ENCODE measurements at regions not wholly inside any gene's neighbourhood (a gene's known extent, or its start where the extent isn't known, plus 50 kb on each side); places are given as distances from the start of the nearest gene placed in this dataset.
"Not testable (repeated sequence)": the region's sequence is repeated elsewhere in the genome, so short reads cannot be mapped to it uniquely, and the experiment has no call there.

- FAIRE-seq; H3K9me3 ChIP-seq (ENCODE audit: insufficient read depth in 2 of 2, low read depth in 1 of 2, low read length in 1 of 2); H2BK120ac ChIP-seq (replicated peaks; ENCODE audit: low read depth, low read length); H2AK5ac ChIP-seq (ENCODE audit: low read depth, low read length); H3K23me2 ChIP-seq (ENCODE audit: low read depth, low read length); H3K4me1 ChIP-seq (replicated peaks in 1 of 4; ENCODE audit: control insufficient read depth in 3 of 4, insufficient read depth in 4 of 4, low read length in 3 of 4); H4K8ac ChIP-seq (ENCODE audit: extremely low read depth, insufficient read depth, low read length); H4K5ac ChIP-seq (ENCODE audit: insufficient read length, low read depth, low read length); H2BK15ac ChIP-seq (ENCODE audit: low read length); H3K9ac ChIP-seq (replicated peaks in 1 of 4; ENCODE audit: extremely low read depth in 1 of 4, low read depth in 3 of 4, low read length in 3 of 4); H3K4me2 ChIP-seq (ENCODE audit: insufficient read depth in 1 of 2, low read depth in 2 of 2, low read length in 2 of 2); H3K18ac ChIP-seq (ENCODE audit: extremely low read depth, low read length); H4K91ac ChIP-seq (replicated peaks; ENCODE audit: insufficient read length, low read length); H3K36me3 ChIP-seq (ENCODE audit: control insufficient read depth in 2 of 4, insufficient read depth in 4 of 4, low read length in 3 of 4); H4K20me1 ChIP-seq (replicated peaks in 1 of 2; ENCODE audit: control insufficient read depth in 1 of 2, insufficient read depth in 2 of 2, low read length in 2 of 2); H3K4ac ChIP-seq (replicated peaks; ENCODE audit: insufficient read length, low read depth, low read length); H3K14ac ChIP-seq (ENCODE audit: insufficient read length); H2BK12ac ChIP-seq (ENCODE audit: low read depth, low read length); H3K56ac ChIP-seq (replicated peaks; ENCODE audit: insufficient read length, low read depth, low read length); H3K27me3 ChIP-seq (replicated peaks in 1 of 4; ENCODE audit: control insufficient read depth in 3 of 4, extremely low read depth in 1 of 4, insufficient read depth in 3 of 4, low read length in 3 of 4); H3K23ac ChIP-seq (ENCODE audit: insufficient read length); H2BK5ac ChIP-seq (ENCODE audit: low read depth, low read length); H2AFZ ChIP-seq (ENCODE audit: low read length); H3K4me3 ChIP-seq (ENCODE audit: extremely low read depth in 1 of 4, insufficient read depth in 2 of 4, low read depth in 3 of 4, low read length in 4 of 4); H3K27ac ChIP-seq (ENCODE audit: low read depth, low read length); H3K79me2 ChIP-seq (ENCODE audit: control insufficient read depth in 1 of 2, insufficient read depth in 2 of 2, low read length in 2 of 2); H3K79me1 ChIP-seq (ENCODE audit: low read depth, low read length); DNase-seq (ENCODE audit: low read depth in 1 of 2, low spot score in 2 of 2); POLR2A ChIA-PET (ENCODE audit: partially characterized antibody); H2BK20ac ChIP-seq (ENCODE audit: low read length): not testable (repeated sequence)
- 100% methylated on average over 1 of the region's 1 CpG; no CpG with 5 or more reads in 1 of the 2 experiments for WGBS, 2 experiments (ENCODE audit: extremely low coverage in 1 of 2, insufficient coverage in 1 of 2, insufficient read length in 1 of 2, insufficient replicate concordance in 2 of 2, low coverage in 1 of 2, low lambda C conversion rate in 2 of 2, missing lambda C conversion rate in 1 of 2)
- CTCF ChIA-PET (ENCODE audit: partially characterized antibody): interaction anchor here (0.6 kb wide), 1 partner anchor 8 kb away, joined by 3 read pairs; no protein-coding TSS in a partner anchor
Measured at GRCh38 chr4:38535071-38535470, 128.9 kb upstream of the KLF3 start.
